ENCODE measurements at regions not wholly inside any gene's neighbourhood (a gene's known extent, or its start where the extent isn't known, plus 50 kb on each side); places are given as distances from the start of the nearest gene placed in this dataset.

DNA sequence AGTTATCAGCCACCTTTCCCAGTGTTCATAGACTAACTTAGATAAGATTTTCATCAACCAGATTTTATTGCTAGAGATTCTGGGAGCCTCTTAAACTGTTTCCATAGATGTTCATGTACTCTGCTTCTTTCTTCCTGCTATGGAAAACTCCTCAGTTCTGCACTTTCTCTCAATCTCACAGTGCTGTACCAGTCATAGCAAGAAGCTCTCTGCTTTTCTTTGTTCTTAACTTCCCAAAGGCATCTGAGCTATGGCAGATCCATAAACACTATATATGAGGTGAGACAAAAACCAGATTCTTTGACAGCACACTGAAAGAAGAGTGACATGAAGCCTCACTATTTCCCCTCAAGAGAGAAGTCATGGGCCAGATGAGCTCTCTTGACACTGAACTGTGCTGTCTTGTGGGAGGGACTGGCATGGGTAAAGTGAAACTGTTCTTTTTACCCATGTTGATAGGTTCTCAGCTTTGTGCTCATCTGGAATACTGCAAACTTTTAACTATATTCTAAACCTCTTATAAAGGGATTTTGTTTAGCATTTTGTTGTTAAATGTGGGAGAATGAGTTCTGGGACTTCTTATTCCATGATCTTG is 64.2 kb upstream of the LYPLAL1 start:
- H3K27me3 Mint-ChIP-seq = peaks cover 2% of the 10 kb centered on the region
- no peaks in the 10 kb centered on the region for H3K4me1 Mint-ChIP-seq (ENCODE audit: low read depth)
- H3K4me3 Mint-ChIP-seq = no peak overlapping the region
- no peak overlapping the region for H3K27ac Mint-ChIP-seq
- peaks cover 5% of the 10 kb centered on the region for H3K9me3 Mint-ChIP-seq (ENCODE audit: low read depth)
- peaks cover 10% of the 10 kb centered on the region for H3K36me3 Mint-ChIP-seq

DNA sequence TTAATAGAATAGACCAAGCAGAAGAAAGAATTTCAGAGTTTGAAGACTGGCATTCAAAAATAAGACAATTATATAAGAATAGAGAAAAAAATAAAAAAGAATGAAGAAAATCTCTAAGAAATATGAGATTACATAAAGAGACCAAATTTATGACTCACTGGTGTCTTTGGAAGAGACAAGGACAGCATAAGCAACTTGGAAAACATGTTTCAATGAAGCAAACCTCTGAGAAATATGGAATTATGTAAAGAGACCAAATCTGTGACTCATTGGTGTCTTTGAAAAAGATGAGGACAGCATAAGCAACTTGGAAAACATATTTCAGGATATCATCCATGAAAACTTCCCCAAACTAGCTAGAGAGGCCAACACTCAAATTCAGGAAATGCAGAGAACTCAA is 60.4 kb upstream of the LYPLAL1 start:
- H3K27ac Mint-ChIP-seq = no peak overlapping the region
- H3K27me3 Mint-ChIP-seq = peaks cover 2% of the 10 kb centered on the region
- no peaks in the 10 kb centered on the region for H3K4me1 Mint-ChIP-seq (ENCODE audit: low read depth)
- peaks cover 5% of the 10 kb centered on the region for H3K9me3 Mint-ChIP-seq (ENCODE audit: low read depth)
- no peak overlapping the region for H3K4me3 Mint-ChIP-seq
- peaks cover 10% of the 10 kb centered on the region for H3K36me3 Mint-ChIP-seq

DNA sequence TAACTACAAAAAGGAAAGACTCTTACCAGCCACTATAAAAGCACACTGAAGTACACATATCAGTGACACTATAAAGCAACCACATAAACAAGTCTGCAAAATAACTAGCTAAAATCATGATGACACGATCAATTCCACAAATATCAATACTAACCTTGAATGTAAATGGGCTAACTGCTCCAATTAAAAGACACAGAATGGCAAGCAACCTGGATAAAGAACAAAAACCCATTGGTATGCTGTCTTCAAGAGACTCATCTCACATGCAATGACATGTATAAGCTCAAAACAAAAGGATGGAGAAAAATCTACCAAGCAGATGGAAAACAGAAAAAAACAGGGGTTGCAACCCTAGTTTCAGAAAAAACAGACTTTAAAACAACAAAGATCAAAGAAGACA is 59.7 kb upstream of the LYPLAL1 start:
- H3K27me3 Mint-ChIP-seq = peaks cover 2% of the 10 kb centered on the region
- peaks cover 5% of the 10 kb centered on the region for H3K9me3 Mint-ChIP-seq (ENCODE audit: low read depth)
- no peak overlapping the region for H3K4me3 Mint-ChIP-seq
- H3K4me1 Mint-ChIP-seq (ENCODE audit: low read depth) = no peaks in the 10 kb centered on the region
- peaks cover 8% of the 10 kb centered on the region for H3K36me3 Mint-ChIP-seq
- H3K27ac Mint-ChIP-seq = no peak overlapping the region

DNA sequence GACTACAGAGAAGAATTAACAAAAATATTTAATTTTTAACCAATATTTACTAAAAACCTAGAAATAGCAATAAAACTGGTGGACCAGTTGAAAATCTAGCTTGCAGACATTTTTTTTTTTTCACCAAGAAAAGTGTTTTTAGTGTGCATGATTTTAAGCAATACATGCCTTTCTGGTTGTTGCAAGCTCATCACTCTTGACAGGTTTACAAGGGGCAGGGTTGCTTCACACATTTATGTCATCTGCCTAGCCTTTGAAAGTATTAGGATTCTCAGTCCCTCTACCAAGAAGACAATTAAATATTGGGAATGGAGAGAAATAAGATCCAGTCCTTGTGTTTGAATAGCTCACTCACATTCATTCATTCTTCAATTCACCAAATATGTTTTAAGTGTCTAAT is 53.8 kb upstream of the LYPLAL1 start:
- H3K27ac Mint-ChIP-seq = no peak overlapping the region
- no peak overlapping the region for H3K4me3 Mint-ChIP-seq
- no peaks in the 10 kb centered on the region for H3K36me3 Mint-ChIP-seq
- H3K4me1 Mint-ChIP-seq (ENCODE audit: low read depth) = no peaks in the 10 kb centered on the region
- no peaks in the 10 kb centered on the region for H3K27me3 Mint-ChIP-seq
- H3K9me3 Mint-ChIP-seq (ENCODE audit: low read depth) = no peaks in the 10 kb centered on the region

DNA sequence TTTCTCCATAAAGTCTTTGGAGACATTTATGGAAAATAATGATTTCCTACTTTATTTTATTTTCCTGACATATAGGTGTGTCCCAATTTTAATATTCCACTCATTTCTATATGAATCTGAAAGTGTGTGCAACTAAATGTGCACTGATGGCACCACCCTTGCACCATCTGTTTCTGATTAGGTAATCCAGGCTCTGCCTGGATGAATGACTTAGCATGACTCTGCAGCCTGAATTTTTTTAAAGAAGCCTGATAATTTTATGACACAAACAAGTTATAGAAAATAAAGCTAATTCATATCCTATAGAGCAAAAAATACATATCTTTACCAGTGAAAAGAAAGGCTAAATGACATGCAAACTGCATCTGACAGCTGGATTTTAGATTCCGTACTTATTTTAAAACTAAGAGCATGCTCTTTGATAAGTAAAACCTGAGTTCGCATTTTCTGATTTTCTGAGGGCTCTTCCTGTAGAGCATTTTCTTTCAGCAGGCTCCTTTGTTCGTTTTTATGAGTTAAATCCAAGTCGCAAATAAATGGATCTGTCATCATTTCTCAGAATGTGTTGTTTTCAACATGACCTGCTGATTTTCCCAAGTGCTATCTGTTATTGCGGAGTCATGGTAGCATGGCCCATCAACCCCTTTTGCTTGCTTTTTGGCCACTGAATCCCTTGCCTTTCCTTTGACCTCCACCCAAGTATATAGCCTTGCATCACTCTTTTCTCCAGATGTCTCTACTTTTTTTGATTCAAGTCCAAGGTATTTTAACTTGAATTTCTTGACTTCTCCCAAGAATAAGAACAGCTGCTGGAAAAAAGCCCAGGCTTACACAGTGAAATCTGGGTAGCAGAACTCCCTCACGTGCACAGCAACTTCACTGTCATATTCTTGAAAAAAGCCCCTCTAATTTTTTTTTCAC is 52.8 kb upstream of the LYPLAL1 start:
- Mint-ChIP-seq H3K27me3 (no peaks in the 10 kb centered on the region), H3K27ac (no peak overlapping the region), H3K4me1 (ENCODE audit: low read depth) (no peaks in the 10 kb centered on the region)

DNA sequence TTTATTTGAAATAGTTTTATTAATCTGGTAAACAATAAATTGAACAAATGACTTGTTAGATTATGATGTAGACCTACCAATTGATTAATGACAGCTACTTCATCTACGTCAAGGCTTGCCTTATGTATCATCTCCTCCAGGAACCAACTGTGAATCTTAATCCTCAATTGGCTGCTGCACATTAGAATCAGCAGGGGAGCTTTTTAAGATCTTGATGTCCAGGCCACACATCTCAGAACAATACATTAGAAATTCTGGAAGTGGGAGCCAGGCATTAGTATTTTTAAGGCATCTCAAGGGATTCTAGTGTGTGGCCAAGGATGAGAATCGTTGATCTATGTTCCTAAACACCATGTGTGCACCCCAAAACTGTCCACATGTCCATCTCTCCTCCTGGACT is 52.0 kb upstream of the LYPLAL1 start:
- no peak overlapping the region for H3K4me3 Mint-ChIP-seq
- no peak overlapping the region for H3K27ac Mint-ChIP-seq
- no peaks in the 10 kb centered on the region for H3K36me3 Mint-ChIP-seq
- no peaks in the 10 kb centered on the region for H3K9me3 Mint-ChIP-seq (ENCODE audit: low read depth)
- H3K4me1 Mint-ChIP-seq (ENCODE audit: low read depth) = no peaks in the 10 kb centered on the region
- H3K27me3 Mint-ChIP-seq = no peaks in the 10 kb centered on the region

More for the DNA sequence above, 52.8 kb upstream of the LYPLAL1 start:
- no peak overlapping the region for H3K4me3 Mint-ChIP-seq
- H3K36me3 Mint-ChIP-seq = no peaks in the 10 kb centered on the region
- no peaks in the 10 kb centered on the region for H3K9me3 Mint-ChIP-seq (ENCODE audit: low read depth)

DNA sequence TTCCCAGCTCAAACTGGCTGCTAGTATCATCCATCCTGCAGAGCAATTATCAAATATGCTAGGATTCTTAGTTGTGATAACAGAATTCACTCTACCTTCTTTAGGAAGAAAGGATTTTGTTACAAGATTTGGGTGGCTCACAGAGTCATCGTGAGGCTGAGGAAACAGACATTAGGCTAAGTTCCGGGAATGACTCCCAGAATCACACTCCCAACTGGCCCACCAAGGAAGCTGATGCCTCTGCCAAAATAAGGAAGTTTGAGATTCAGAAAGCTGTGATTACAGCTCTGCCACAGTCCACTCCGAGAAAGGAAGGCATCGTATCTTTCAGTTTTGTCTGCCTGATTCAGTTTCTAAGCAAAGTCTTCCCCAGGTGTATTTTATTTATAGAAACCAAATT is 50.6 kb upstream of the LYPLAL1 start:
- Mint-ChIP-seq H3K4me3 (no peak overlapping the region), H3K27ac (no peak overlapping the region), H3K9me3 (ENCODE audit: low read depth) (no peaks in the 10 kb centered on the region), H3K36me3 (no peaks in the 10 kb centered on the region), H3K4me1 (ENCODE audit: low read depth) (no peaks in the 10 kb centered on the region), H3K27me3 (no peaks in the 10 kb centered on the region)
